BJ (cell line): ENCODE measurements at regions not wholly inside any gene's neighbourhood (a gene's known extent, or its start where the extent isn't known, plus 50 kb on each side); places are given as distances from the start of the nearest gene placed in this dataset.

Experiments used
- CTCF ChIA-PET: fragments of 350-600 bp; formaldehyde crosslinking; extraction: SDS; loops from one replicate; lab custom pipeline; 2021; ENCODE audit warnings: antibody characterized with exemption, inconsistent platforms; lab: Yijun Ruan, JAX
- POLR2A ChIA-PET: fragments of 300-600 bp; sonication (Branson Sonifier 250); formaldehyde crosslinking; extraction: SDS; loops from one replicate; lab custom pipeline; 2021; ENCODE audit warnings: antibody characterized with exemption; lab: Charles Lee
- DNase-seq: peaks from one replicate; pipeline ENCODE4 v3.0.0-alpha.2; 2011; ENCODE audit warnings: low read depth
- H3K27me3 ChIP-seq: 2 replicates; pipeline ENCODE4 v1.6.0; 2011; ENCODE audit warnings: low read length; ENCODE audit not compliant: control insufficient read depth, insufficient read depth
- H3K36me3 ChIP-seq: 2 replicates; pipeline ENCODE4 v1.5.1; 2011; ENCODE audit warnings: low read length; ENCODE audit not compliant: control insufficient read depth, insufficient read depth
- H3K4me3 ChIP-seq: 2 replicates; pipeline ENCODE4 v1.5.1; 2011; ENCODE audit warnings: low read depth, mild to moderate bottlenecking, control low read depth, low read length
- TF ChIP-seq, protein P1 (sequence below): IDR thresholded peaks from 2 replicates; pipeline ENCODE4 v1.5.1; 2011; ENCODE audit warnings: low read depth, mild to moderate bottlenecking, control low read depth, inconsistent platforms, low read length, moderate library complexity; ENCODE audit not compliant: insufficient read depth

DNA sequence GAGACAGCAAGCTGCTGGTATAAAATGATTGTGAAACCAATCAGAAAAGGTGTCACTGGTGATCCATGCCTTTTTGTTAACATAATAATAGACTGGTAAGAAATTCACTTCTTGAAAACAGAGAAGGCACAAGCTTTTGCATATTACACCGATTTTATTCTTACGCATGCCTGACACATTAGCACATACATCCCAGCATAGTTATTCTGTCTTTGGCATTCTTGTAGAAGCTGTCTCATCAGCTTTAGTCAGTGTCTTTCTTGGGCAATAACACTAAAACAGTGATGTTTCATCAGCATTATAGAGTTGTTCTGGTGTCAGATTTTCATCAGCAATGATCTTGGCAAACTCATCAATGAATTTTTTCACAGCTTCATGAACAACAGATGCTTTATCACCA is 283.4 kb upstream of the TMTC1 start:
- no peak for DNase-seq
- Histone ChIP-seq H3K4me3 (no peak overlapping the region), H3K36me3 (no peaks in the 10 kb centered on the region), H3K27me3 (no peaks in the 10 kb centered on the region)
- ChIA-PET POLR2A (no interaction called here), CTCF (interaction anchor here (0.9 kb wide), 1 partner anchor 216 kb away, joined by 3 read pairs; no protein-coding TSS in a partner anchor)
- TF ChIP-seq, protein P1, sequence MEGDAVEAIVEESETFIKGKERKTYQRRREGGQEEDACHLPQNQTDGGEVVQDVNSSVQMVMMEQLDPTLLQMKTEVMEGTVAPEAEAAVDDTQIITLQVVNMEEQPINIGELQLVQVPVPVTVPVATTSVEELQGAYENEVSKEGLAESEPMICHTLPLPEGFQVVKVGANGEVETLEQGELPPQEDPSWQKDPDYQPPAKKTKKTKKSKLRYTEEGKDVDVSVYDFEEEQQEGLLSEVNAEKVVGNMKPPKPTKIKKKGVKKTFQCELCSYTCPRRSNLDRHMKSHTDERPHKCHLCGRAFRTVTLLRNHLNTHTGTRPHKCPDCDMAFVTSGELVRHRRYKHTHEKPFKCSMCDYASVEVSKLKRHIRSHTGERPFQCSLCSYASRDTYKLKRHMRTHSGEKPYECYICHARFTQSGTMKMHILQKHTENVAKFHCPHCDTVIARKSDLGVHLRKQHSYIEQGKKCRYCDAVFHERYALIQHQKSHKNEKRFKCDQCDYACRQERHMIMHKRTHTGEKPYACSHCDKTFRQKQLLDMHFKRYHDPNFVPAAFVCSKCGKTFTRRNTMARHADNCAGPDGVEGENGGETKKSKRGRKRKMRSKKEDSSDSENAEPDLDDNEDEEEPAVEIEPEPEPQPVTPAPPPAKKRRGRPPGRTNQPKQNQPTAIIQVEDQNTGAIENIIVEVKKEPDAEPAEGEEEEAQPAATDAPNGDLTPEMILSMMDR: no peak

DNA sequence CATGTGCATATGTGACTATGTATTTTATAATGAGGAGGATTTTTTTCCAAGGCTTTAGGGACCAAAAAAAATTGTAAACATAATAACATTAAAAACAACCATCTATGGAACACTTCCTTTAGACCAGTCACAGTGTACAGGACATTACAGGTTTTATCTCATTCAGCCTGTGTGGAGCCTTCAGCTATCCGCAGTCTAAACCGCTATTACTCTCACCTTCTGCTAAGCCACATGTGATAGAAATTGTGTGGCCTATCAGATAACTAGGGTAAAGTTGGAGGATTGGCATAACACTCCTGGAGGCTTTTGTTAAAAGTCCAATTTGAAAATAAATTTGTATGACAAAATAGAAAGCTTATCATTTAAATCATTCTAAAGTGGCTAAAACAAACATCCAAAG is 281.2 kb upstream of the TMTC1 start:
- Histone ChIP-seq H3K27me3 (no peaks in the 10 kb centered on the region), H3K36me3 (no peaks in the 10 kb centered on the region), H3K4me3 (no peak overlapping the region)
- ChIA-PET CTCF (interaction anchor here (1.0 to 1.1 kb wide), 2 partner anchors 9 to 14 kb away, joined by 3 read pairs; no protein-coding TSS in a partner anchor), POLR2A (no interaction called here)
- no peak for DNase-seq
- TF ChIP-seq, protein P1: no peak

DNA sequence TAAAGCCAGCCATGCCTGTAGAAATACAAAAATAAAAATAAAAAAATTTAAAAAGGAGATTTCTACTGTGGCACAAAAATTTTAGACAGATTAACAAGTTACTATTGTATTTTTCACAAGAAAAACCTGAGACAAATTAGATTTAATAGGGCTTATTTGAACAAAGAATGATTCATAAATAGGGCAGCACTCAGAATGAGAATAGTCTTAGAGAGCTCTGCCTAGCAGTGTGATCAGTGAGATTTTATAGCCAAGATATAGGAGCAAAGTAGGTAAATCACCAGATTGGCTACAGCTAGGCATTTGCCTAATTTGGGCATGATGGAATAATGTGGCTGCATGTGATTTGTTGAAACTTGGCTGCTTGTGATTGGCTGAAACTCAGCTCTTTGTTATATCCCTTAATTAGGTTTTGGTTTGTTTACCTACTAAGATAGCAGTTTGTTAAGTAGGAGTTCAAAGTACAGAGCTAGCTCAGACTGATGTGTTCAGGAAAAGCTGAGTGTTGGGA is 279.7 kb upstream of the TMTC1 start:
- ChIA-PET CTCF (no interaction called here), POLR2A (no interaction called here)
- no peaks in the 10 kb centered on the region for H3K27me3 ChIP-seq
- TF ChIP-seq, protein P1: no peak
- no peak overlapping the region for H3K4me3 ChIP-seq
- no peaks in the 10 kb centered on the region for H3K36me3 ChIP-seq
- DNase-seq: no peak

DNA sequence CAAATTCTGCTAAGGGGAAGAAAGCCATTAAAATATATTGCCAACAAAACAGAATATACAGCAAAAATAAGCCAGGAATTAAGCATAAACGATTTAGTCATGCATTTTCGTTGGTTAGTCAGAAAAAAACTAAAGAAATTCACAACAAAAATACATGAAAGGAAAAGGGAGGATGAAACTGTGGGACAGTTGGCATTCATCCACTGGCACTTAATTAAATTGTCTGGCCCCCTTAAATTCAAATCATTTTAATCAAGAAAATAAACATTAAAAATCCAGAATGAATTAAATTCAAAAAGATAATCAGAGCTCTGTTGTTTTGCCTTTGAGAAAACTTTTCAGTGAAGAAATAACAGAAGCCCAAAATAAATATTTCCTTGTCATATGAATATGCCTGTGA is 264.6 kb upstream of the TMTC1 start:
- POLR2A ChIA-PET: no interaction called here
- CTCF ChIA-PET: no interaction called here

DNA sequence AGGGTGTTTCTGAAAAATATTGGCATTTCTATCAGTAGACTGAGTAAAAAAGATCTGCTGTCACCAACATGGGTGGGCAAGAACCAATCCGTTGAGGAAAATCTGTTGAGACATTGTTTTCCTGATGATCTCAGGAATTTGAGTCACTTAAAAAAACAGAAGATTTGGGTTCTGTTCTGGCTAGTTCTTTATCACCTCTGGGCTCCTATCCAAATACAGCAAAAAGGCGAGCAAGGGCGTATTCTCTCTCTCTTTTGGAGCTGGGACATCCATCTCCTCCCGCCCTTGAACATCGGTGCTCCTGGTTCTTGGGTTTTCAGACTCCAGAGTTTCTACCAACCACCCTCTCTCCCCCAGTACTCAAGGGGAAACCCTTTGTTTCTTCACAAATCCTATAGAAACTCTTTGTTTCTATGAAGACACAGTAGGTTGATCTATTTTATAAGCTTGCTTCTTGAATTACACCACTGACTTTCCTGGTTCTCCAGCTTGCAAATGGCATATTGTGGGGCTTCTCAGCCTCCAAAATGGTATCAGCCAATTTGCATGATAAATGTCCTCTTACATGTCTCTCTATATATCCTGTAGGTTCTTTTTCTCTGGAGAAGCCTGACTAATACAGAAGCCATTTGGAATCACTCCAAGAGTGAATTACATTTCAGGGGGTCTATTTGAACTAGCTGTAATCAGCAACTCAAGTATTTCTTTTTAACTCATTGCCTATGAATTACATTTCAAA is 263.9 kb upstream of the TMTC1 start:
- H3K36me3 ChIP-seq: no peaks in the 10 kb centered on the region
- POLR2A ChIA-PET: no interaction called here
- no peak for DNase-seq
- TF ChIP-seq, protein P1: no peak
- H3K27me3 ChIP-seq: no peaks in the 10 kb centered on the region
- H3K4me3 ChIP-seq: no peak overlapping the region
- CTCF ChIA-PET: no interaction called here

More for the DNA sequence above, 264.6 kb upstream of the TMTC1 start:
- TF ChIP-seq, protein P1: no peak
- no peaks in the 10 kb centered on the region for H3K36me3 ChIP-seq
- no peaks in the 10 kb centered on the region for H3K27me3 ChIP-seq
- no peak overlapping the region for H3K4me3 ChIP-seq
- no peak for DNase-seq
